NCI-H2081 (cell line): ENCODE measurements at regions not wholly inside any gene's neighbourhood (a gene's known extent, or its start where the extent isn't known, plus 50 kb on each side); places are given as distances from the start of the nearest gene placed in this dataset.
"Not testable (repeated sequence)": the region's sequence is repeated elsewhere in the genome, so short reads cannot be mapped to it uniquely, and the experiment has no call there.

Experiments used
- DNase-seq, 2 experiments: peaks; one replicate each; lab custom pipeline; 2025; lab: John Stamatoyannopoulos, UW

DNA sequence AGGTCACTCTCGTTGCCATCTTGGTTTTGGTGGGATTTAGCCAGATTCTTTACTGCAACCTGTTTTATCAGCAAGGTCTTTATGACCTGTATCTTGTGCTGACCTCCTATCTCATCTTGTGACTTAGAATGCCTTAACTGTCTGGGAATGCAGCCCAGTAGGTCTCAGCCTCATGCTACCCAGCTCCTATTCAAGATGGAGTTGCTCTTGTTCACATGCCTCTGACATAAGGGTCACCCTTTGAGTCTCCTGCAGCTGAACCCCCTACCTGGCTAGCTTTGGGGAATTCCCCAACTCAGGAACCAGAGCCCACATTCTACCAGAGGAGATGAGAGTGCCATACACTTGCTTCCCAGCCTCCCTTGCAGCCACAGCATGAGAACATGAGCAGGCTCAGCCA is 123.0 kb upstream of the ARHGEF3 start:
- DNase-seq = not testable (repeated sequence)

DNA sequence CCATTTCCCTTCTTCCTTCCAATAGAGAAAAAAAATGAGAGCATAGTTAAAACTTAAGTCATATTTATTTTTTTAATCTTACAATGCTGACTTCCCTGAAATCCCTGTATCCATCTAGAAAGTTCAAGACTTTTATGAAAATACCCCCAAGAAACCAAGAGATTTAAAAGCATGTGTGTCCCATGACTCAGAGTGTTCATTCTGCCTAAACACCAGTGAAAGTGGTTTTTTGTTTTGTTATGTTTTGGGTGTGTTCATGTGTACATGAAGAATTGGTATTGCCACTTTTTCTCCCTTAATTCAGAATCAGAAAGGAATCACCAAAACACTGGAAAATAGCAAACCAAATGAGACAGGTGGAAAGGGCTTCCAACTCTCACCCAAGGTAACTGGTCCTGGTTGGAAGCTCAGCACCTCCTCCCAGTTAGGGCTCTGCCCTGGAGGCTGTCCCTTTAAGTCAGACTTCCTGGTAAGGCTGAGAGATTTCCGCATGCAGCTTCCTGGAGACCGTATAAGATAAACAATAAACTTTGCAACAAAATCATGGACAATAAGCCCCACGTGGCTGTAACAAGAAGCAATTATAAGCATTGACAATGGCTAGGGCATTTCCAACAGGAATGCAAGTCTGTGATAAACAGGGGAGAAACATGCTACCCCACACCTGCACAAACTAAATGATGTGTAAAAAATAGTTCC is 121.9 kb upstream of the ARHGEF3 start:
- no peak for DNase-seq

GRCh38 chr3:56921573-56922453 is 120.1 kb upstream of the ARHGEF3 start:
- no peak for DNase-seq

- DNase-seq = no peak
Measured at GRCh38 chr3:56919797-56920195, 118.0 kb upstream of the ARHGEF3 start.

- DNase-seq = peak in 1 of 2 experiments; percentile 23
Measured at GRCh38 chr3:56919137-56919796, 117.5 kb upstream of the ARHGEF3 start.

DNA sequence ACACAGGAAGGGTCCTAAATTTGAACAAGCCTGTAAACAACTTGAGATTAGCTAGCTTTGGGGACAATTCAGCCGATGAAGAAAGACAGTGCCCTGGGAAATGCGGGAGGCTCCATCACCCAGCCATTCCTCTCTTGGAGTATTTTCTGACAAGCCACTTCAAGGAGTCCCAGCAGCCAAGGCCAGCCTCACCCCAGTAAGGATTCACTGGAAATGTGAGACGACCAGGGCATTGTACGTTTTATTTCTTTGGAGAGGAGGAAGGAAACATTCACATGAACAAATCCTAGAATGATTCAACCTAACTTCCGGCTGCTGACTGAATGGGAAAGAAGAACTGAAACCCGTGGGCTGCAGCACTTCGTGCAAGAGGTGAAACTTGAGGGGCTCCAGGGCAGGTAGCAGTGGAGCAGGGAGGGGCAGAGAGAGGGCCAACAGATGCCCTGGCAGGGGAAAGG is 116.4 kb upstream of the ARHGEF3 start:
- no peak for DNase-seq

GRCh38 chr3:56917361-56918110 is 115.8 kb upstream of the ARHGEF3 start:
- no peak for DNase-seq

DNA sequence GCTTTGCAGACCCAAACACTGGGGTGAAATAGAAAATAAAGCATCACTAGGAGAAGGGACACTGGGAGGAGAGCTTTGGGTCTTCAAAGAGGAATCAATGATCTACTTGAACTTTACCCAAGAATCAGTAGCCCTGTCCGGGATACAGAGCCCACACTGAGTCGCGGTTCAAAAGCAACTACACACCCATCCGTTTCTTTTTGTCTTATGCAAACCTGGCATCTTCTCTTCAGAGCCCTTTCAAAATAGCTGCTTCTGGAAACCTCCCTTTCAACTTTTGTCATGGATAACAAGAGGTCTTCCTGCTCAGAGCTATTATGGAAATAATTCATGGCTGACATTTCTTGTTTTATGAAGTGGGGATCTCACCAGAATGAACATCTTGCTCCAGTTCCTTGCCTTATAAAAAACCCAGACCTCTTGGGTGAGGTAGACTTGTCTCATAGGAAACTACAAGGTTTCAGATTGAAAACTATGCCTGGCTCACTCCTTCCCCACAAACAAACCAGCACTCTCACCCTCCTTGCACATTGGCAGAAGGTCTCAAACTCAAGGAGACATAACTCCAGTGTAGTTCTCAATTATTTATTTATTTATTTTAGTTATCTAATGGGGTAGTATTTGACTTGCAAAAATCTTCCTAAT is 115.1 kb upstream of the ARHGEF3 start:
- no peak for DNase-seq

- DNase-seq = no peak
Measured at GRCh38 chr3:56915966-56916586, 114.3 kb upstream of the ARHGEF3 start.

GRCh38 chr3:56914646-56915045 is 112.9 kb upstream of the ARHGEF3 start:
- no peak for DNase-seq

DNA sequence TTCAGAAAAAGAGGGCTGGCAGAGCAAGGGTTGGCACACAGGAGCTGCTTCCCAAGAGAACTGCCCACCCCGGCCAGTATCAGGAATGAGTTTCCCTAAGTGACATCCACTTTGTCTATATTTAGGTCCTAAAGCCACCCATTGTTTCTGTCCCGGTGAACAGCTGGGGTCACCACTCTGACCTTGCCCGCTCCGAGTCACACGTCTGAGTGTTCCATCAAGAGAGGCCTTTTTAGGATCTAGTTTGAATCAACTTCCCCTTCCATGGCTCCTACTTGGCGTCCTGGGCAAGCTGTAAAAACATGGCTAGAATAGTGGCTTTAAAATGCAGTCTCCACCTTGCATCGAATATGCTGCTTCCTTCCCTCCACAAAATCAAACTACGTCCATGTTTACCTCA is 109.6 kb upstream of the ARHGEF3 start:
- no peak for DNase-seq

DNA sequence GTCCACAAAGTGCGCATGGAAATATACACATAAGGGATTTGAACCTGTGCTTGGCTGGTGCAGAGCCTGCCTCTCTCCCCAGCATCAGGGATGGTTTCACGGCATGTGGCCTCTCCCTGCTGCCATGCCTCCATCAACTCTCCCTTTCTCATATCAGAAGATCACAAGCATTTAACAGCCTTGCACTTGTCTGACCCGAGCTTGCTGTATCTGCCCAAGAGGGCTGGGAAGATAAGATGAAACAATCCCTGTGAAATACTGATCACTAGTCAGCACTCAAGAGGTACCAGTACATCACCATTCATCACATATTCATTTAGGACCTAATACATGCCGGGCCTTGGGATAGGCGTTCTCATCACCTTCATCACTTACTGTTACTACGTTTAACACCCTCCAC is 107.6 kb upstream of the ARHGEF3 start:
- DNase-seq = no peak

DNA sequence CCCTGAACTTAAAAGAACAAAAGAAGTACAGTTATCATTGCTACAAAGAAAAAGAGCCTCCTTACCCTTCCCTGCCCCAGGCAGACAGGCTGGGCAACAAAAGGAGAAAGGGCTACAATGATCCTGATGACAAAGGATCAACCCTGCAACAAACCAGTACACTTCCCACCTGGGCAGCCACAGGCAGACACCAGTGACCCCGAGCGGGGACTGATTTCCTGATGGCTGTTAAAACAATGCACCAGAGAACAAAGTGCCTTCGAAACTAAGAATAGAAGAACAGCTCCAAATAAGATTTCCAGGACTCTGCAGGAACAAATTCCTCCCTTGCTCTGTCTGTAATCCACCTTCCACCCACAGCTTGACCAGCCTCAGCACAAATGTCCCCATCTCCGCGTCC is 106.3 kb upstream of the ARHGEF3 start:
- DNase-seq = no peak

DNA sequence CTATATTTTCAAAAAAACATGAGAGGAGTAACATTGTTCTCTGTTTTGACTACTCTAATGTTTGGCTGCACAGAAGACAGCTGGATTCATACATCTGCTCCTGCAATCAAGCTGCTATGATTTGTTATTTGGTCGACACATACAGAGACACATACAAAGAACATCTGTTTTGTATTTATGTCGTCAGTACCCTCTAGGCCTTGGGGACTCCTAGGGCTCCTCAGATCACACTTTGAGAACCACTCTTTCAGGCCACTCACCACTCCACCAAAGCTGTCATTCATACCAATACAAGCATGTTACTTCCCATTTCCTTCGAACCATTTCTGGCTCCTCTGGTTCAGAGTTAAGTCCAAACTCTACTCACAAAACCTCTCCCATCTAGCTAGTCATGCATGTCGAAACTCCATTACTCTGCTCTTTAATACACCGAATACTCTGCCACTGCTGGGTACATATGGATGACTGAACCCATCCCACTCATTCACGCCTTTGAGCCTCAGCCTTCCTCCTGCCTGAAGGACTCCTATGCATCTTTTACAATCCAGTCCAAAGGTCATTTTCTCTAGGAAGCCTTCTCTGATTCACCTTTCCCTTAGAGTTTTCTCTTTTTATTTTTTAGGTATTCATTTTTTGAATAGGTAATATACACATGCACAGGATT is 102.9 kb upstream of the ARHGEF3 start:
- DNase-seq = no peak

GRCh38 chr3:56903231-56903782 is 101.6 kb upstream of the ARHGEF3 start:
- no peak for DNase-seq

DNA sequence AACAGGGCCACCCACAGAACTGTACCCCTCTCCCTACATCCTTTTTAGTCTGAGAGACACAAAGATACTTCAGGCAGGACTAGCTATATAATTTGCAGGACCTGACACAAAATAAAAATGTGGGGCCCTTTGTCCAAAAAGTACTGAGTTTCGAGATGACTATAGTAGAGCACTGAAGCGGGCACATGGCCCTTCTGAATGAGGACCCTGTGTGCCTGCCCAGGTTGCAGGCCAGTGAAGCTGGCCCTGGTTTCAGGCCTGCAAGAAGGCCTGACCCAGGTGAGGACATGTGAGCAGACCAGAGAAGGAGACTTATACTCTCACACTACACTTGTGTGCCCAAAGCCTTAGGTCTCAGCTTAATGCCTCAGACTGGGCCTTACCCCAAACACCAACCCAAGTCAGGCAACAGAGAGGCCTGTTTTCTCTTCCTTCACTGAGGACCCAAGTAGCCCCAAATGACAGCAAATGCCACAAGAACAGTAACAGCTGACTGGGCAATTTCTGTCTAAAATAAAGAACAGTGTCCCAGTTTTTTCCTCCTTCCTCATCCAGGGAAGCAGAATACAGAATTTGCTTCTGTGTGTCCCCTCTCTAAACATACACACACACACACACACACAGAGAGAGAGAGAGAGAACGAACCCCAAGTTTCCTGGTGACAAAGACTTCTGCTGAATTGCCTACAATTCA is 100.9 kb upstream of the ARHGEF3 start:
- DNase-seq = no peak

GRCh38 chr3:56900801-56901200 is 99.1 kb upstream of the ARHGEF3 start:
- no peak for DNase-seq

DNA sequence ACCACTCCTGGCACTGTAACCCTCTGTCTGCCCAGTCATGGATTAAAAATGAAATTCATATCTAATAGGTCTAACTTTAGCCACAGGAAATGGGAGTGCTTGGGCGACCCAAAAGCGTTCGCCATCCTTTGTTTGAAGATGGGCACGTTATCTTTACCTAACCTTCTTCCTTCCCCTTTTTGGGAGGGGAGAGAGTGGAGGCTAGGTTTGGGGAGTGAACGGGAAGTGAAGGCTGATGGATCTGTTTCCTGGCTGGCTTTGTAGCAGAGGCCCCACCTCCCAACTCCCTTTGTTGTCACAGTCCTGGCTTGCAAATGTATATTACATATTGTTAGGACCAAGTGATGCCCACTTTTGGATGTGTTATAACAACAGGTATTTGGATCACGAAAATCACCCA is 98.1 kb upstream of the ARHGEF3 start:
- DNase-seq = no peak

- DNase-seq = no peak
Measured at GRCh38 chr3:56899078-56899477, 97.3 kb upstream of the ARHGEF3 start.

- no peak for DNase-seq
Measured at GRCh38 chr3:56896357-56896756, 94.6 kb upstream of the ARHGEF3 start.
